Fibroblast of the aortic adventitia (primary cell): ENCODE measurements at regions not wholly inside any gene's neighbourhood (a gene's known extent, or its start where the extent isn't known, plus 50 kb on each side); places are given as distances from the start of the nearest gene placed in this dataset.

Source experiments
- DNase-seq: peaks from one replicate; pipeline ENCODE4 v3.0.0-alpha.2; 2010; ENCODE audit warnings: low read depth
- H3K4me3 ChIP-seq: 2 replicates; pipeline ENCODE4 v1.5.1; 2011; ENCODE audit warnings: low read depth, mild to moderate bottlenecking, control low read depth, low read length, moderate library complexity
- TF ChIP-seq, protein P1 (sequence below): IDR thresholded peaks from 2 replicates; pipeline ENCODE4 v1.5.1; 2011; ENCODE audit warnings: mild to moderate bottlenecking, low read length, control low read depth, inconsistent platforms; ENCODE audit not compliant: insufficient read depth

DNA sequence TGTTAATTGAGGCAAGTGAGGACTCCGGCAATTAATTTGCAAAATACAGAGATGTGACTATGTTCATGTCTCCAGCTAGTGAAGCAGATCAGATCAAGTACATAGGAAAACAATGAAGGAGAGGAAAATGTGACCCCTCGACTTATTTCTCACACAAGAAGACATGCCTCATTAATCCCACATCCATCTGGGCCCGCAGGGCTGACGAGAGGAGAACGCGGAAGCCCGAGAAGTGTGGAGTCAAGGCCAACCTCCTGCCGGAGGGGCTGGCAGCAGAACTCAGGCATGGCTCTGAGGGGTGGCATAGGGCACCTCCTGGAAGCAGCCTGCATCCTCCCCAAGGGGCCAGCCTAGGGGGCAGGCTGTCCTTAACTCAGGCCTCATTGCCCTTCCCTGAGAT is 54.4 kb downstream of the ZNF503 start:
- no peak for DNase-seq
- TF ChIP-seq, protein P1, sequence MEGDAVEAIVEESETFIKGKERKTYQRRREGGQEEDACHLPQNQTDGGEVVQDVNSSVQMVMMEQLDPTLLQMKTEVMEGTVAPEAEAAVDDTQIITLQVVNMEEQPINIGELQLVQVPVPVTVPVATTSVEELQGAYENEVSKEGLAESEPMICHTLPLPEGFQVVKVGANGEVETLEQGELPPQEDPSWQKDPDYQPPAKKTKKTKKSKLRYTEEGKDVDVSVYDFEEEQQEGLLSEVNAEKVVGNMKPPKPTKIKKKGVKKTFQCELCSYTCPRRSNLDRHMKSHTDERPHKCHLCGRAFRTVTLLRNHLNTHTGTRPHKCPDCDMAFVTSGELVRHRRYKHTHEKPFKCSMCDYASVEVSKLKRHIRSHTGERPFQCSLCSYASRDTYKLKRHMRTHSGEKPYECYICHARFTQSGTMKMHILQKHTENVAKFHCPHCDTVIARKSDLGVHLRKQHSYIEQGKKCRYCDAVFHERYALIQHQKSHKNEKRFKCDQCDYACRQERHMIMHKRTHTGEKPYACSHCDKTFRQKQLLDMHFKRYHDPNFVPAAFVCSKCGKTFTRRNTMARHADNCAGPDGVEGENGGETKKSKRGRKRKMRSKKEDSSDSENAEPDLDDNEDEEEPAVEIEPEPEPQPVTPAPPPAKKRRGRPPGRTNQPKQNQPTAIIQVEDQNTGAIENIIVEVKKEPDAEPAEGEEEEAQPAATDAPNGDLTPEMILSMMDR: no peak
- H3K4me3 ChIP-seq: no peak overlapping the region

DNA sequence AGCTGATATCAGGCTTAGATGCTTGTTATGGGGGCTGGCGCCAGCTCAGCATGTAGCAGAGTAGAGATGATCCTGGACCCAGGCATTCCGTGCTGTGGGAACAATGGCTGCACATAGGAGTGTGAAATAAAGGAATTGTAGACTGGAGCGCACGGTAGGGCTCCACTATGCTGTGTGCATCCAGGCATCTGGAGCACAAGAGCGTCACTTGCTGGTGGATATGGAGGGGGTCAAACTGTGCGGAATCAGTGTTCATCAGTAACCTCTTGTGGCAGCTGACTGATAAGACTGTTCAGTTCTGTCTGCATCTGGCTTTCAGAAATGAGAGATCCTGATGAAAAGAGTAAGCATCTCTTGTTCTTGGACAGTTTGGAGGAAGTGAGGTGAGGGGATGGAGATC is 55.8 kb downstream of the ZNF503 start:
- TF ChIP-seq, protein P1: no peak

DNA sequence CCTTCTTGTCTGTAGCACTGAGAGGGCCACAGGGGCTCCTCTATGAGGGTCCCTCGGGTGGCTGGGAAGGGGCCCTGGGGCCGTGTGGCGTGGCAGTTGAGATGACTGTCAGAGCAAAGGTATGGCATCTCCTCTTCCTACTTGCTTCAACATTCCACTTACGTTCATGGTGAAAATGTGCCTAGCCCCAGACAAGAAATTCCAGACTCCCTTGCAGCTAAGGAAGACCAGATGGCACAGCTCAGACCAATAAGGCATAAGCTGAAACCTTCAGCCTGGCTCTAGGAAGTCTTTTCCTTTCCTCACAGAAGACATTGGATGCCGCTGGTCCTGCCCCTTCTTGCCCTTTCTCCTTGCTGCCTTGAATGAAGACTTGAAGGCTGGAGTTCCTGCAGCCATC is 57.4 kb downstream of the ZNF503 start:
- no peak for DNase-seq
- TF ChIP-seq, protein P1: no peak

More for the DNA sequence above, 55.8 kb downstream of the ZNF503 start:
- H3K4me3 ChIP-seq: no peak overlapping the region
- DNase-seq: no peak

DNA sequence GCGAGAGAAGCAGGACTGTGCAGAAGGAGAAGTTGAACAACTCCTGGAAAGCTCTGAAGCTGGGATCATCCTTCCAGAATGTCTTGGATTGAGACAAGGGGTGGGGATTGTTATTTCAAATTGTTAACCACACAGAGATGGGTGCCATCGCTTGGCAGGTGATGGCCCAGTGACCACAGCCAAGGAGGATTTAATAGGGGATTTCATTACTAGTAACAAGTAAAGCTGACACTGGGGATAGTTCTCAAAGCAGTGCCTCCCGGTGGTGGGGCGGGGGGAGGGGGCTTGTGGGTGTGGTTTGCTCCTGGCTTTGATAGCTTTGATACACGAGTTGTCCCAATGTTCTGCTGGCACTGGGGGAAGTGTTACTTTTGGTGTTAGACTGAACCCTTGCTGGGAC is 59.2 kb downstream of the ZNF503 start:
- H3K4me3 ChIP-seq: no peak overlapping the region
- no peak for DNase-seq
- TF ChIP-seq, protein P1: no peak

More for the DNA sequence above, 57.4 kb downstream of the ZNF503 start:
- H3K4me3 ChIP-seq: no peak overlapping the region

DNA sequence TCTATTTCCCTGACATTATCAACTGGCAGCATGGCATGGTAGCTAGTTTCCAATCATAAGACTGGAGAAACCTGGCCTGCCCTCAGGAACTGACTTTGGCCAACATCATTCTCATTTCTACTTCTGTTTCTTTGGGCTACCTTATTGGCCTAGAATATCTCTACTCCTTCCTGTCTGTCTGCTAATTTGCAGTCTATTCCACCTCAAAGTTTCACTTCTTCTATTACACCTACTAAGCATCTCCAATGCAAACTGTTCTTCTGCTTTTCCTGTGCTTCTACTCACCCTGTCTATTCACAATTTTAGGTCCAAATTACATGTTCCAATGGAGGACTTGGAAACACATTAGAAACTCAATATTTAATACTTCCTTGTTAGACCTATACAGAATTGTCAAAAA is 65.6 kb downstream of the ZNF503 start:
- no peak for DNase-seq
- TF ChIP-seq, protein P1: no peak

DNA sequence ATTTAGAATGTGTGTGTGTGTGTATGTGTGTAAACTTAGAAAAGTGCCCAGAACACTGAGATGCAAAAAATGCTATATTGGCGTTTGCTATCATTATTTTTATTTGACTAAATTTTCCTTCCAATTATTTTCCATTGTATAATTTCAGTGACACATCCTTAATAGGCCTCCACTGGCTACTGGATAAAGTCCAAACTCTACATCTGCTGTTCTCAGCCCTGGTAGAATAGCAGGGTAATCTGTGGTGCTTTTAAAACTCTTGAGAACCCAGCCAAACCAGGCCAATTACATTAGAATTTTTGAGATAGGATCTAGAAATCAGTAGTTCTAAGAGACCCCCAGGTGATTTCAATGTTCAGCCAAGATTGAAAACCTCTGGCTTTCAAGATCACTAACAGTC is 66.4 kb downstream of the ZNF503 start:
- H3K4me3 ChIP-seq: no peak overlapping the region
- TF ChIP-seq, protein P1: no peak
- DNase-seq: peak; percentile 30

More for the DNA sequence above, 65.6 kb downstream of the ZNF503 start:
- no peak overlapping the region for H3K4me3 ChIP-seq

DNA sequence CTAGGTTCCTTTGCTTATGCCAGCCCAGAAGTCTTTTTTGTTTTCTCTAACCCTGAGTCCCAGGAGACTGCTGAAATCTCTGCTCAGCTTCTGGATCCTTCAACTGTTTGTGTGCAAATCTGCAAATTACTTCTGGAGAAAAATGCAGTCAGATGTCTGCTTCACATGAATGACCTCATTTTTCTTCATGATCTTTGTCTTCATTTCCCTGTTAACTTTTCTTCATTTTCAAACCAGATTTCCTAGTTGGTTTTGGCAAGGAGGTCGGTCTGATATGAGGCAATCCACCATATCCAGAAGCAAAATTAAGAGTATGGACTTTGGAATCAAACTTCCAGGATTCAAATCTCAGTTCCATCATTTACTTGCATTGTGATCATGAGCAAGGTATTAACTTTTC is 66.8 kb downstream of the ZNF503 start:
- no peak overlapping the region for H3K4me3 ChIP-seq
- peak; percentile 50 for DNase-seq
- TF ChIP-seq, protein P1: no peak
